Testis (tissue), 2 donors: ENCODE measurements at regions not wholly inside any gene's neighbourhood (a gene's known extent, or its start where the extent isn't known, plus 50 kb on each side); places are given as distances from the start of the nearest gene placed in this dataset.
"Not testable (repeated sequence)": the region's sequence is repeated elsewhere in the genome, so short reads cannot be mapped to it uniquely, and the experiment has no call there.

Experiments used
- DNase-seq: peaks from one replicate; pipeline ENCODE4 v3.0.0-alpha.2; 2019
- H3K27ac ChIP-seq, 2 donors: fragments of 200-600 bp; sonication (generic); one replicate each; pipeline ENCODE4 v1.5.1; 2019
- H3K27me3 ChIP-seq: fragments of 200-600 bp; sonication (generic); one replicate; pipeline ENCODE4 v1.5.1; 2019
- H3K36me3 ChIP-seq: fragments of 200-600 bp; sonication (generic); one replicate; pipeline ENCODE4 v1.5.1; 2017; ENCODE audit warnings: low read depth; ENCODE audit errors: missing control alignments
- H3K4me1 ChIP-seq: fragments of 200-600 bp; sonication (generic); one replicate; pipeline ENCODE4 v1.5.1; 2019
- H3K4me3 ChIP-seq, 2 donors: fragments of 200-600 bp; sonication (generic); one replicate each; pipeline ENCODE4 v1.5.1; 2017 to 2019
- H3K9me3 ChIP-seq: fragments of 200-600 bp; sonication (generic); one replicate; pipeline ENCODE4 v1.5.1; 2017
- POLR2A ChIP-seq: fragments of 450-650 bp; IDR thresholded peaks from one replicate; pipeline ENCODE4 v1.6.1; 2017; ENCODE audit warnings: antibody characterized with exemption, mild to moderate bottlenecking, moderate library complexity
- WGBS, 2 donors: methylation state at CpG; one replicate each; pipeline ENCODE4 v1.1.5; 2018; 5-methylcytosine and 5-hydroxymethylcytosine counted together
- intact Hi-C: fragments of 100-400 bp; cut with DNase I; formaldehyde crosslinking; loops from one replicate; pipeline ENCODE4 v1.15.1; 2023; ENCODE audit warnings: low total_unique reads
- TF ChIP-seq, protein P1 (sequence below), 3 experiments: fragments of 450-650 bp in 2 of 3; fragments of 200-600 bp in 1 of 3; sonication (generic) in 1 of 3; IDR thresholded peaks; one replicate each; pipeline ENCODE4 v1.5.1; 2016 to 2019; ENCODE audit warnings: antibody characterized with exemption in 3 of 3, mild to moderate bottlenecking in 2 of 3, moderate library complexity in 1 of 3

DNA sequence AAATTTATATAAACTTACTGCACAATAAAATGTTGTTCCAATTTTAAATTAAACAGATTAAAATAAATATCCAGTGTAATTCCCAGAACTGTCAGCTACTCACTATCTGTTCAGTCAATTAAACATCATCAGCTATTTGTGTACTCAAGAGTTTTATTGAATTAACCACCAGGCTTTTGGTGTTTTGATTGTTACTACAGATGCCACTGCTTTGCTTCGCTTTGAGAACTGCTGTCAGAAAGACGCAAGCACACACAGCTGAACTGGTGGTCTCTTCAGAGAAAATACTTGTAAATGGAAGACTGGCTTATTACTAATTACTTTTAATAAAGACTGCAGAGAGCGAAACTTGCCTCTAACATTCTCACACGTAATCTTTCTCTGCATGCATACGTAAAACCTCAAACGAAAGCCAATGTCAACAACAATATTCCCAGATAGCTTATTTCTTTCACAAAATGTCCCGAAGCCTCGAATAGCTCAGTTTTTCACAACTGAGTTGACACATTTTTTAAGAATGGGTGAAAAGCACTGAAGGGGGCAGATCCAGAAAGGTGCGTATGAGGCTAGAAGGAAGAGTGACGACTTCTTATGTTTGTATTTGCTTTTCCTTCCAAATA lies 259.6 kb upstream of the RPS23 start:
- Histone ChIP-seq H3K36me3 (no peaks in the 10 kb centered on the region), H3K4me3 (no peak overlapping the region), H3K9me3 (no peaks in the 10 kb centered on the region), H3K27me3 (no peaks in the 10 kb centered on the region), H3K27ac (no peak overlapping the region), H3K4me1 (no peaks in the 10 kb centered on the region)
- DNase-seq: no peak
- WGBS, 2 donors: 68 to 70% methylated on average over 10 of the region's 10 CpGs
- TF ChIP-seq POLR2A: no peak
- TF ChIP-seq, protein P1, sequence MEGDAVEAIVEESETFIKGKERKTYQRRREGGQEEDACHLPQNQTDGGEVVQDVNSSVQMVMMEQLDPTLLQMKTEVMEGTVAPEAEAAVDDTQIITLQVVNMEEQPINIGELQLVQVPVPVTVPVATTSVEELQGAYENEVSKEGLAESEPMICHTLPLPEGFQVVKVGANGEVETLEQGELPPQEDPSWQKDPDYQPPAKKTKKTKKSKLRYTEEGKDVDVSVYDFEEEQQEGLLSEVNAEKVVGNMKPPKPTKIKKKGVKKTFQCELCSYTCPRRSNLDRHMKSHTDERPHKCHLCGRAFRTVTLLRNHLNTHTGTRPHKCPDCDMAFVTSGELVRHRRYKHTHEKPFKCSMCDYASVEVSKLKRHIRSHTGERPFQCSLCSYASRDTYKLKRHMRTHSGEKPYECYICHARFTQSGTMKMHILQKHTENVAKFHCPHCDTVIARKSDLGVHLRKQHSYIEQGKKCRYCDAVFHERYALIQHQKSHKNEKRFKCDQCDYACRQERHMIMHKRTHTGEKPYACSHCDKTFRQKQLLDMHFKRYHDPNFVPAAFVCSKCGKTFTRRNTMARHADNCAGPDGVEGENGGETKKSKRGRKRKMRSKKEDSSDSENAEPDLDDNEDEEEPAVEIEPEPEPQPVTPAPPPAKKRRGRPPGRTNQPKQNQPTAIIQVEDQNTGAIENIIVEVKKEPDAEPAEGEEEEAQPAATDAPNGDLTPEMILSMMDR (IDR thresholded peaks at IDR 0.05): no peak
- intact Hi-C loops: no loop called here

DNA sequence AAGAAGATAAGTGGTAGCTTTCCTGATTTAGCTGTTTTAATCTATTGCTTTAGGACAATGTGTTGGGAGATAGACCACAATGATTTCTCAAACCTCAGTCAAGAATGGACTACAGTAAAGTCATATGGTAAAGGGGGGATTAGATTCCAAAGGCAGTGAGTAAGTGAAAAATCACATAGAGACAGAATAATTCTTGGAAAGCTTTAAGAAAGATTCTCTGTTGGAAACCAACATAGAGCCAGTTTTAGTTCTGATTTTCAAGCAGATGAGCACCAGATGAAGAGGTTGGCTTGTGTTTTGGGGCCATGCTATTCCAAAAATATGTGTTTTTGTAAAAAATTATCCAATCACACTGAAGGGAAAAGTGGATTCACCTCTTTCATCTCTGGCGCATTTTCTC lies 256.8 kb upstream of the RPS23 start:
- intact Hi-C loops: no loop called here
- no peaks in the 10 kb centered on the region for H3K27me3 ChIP-seq
- no peaks in the 10 kb centered on the region for H3K36me3 ChIP-seq
- TF ChIP-seq, protein P1 (IDR thresholded peaks at IDR 0.05): no peak
- no peak for TF ChIP-seq POLR2A
- DNase-seq: no peak
- H3K27ac ChIP-seq: no peak overlapping the region
- no peak overlapping the region for H3K4me3 ChIP-seq
- H3K9me3 ChIP-seq: no peaks in the 10 kb centered on the region
- 82 to 86% methylated on average over 1 of the region's 1 CpG for WGBS, 2 donors
- no peaks in the 10 kb centered on the region for H3K4me1 ChIP-seq

DNA sequence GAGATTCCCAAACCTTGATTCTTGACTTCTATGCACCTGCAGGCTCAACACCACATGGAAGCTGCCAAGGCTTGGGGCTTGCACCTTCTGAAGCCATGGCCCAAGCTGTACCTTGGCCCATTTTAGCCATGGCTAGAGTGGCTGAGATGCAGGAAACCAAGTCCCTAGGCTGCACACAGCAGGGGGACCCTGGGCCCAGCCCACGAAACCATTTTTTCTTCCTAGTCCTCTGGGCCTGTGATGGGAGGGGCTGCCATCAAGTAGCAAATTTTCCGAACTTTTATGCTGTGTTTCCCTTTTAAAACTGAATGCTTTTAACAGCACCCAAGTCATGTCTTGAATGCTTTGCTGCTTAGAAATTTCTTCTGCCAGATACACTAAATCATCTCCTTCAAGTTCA lies 253.9 kb upstream of the RPS23 start:
- H3K9me3 ChIP-seq, H3K4me3 ChIP-seq, intact Hi-C loops, H3K27ac ChIP-seq, DNase-seq, H3K4me1 ChIP-seq, H3K36me3 ChIP-seq, H3K27me3 ChIP-seq: not testable (repeated sequence)
- 88 to 93% methylated on average over 2 of the region's 2 CpGs for WGBS, 2 donors

DNA sequence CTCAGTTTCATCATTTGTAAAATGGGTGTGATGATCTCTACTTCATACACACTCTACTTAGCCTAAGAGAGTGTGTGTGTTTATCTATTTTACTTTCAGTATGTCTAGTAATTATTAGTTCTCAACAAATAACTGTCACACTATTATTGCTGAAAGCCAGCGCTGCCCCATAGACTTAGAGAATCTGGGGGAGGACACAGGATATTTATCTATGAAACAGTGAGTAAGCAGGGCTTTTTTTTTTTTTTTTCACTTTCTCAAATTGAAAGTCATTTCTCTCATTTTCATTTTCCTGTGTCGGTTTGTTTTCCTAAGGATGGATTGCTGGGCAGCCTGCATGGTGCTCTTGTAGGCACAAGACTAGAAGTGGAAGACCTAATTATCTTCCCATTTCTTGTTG lies 248.4 kb upstream of the RPS23 start:
- no peaks in the 10 kb centered on the region for H3K36me3 ChIP-seq
- H3K27ac ChIP-seq: no peak overlapping the region
- H3K4me3 ChIP-seq: no peak overlapping the region
- 82 to 89% methylated on average over 2 of the region's 2 CpGs for WGBS, 2 donors
- intact Hi-C loops: no loop called here
- no peak for DNase-seq
- H3K9me3 ChIP-seq: no peaks in the 10 kb centered on the region
- no peaks in the 10 kb centered on the region for H3K4me1 ChIP-seq
- TF ChIP-seq, protein P1 (IDR thresholded peaks at IDR 0.05): no peak
- no peak for TF ChIP-seq POLR2A
- H3K27me3 ChIP-seq: no peaks in the 10 kb centered on the region

DNA sequence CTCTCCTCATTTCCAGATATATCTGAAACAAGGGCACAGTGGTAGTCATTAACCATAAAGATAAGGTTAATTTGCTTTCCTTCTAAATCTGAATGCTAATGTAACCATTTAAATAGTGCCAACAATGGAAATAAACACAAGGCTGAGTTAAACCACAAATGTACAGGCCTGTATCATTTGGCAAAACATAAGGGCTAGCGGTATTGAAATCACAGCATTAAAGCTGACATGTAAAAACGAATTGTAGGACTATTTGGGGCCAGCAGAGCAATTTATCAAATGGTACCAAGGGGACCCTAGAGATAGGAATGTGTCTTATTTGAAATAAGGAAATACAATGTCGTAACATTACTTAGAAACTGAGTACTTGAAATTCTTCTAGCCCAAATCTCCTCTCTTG lies 247.5 kb upstream of the RPS23 start:
- DNase-seq: no peak
- H3K4me3 ChIP-seq: no peak overlapping the region
- H3K27ac ChIP-seq: no peak overlapping the region
- TF ChIP-seq, protein P1 (IDR thresholded peaks at IDR 0.05): no peak
- no peak for TF ChIP-seq POLR2A
- intact Hi-C loops: no loop called here
- no peaks in the 10 kb centered on the region for H3K4me1 ChIP-seq
- no peaks in the 10 kb centered on the region for H3K27me3 ChIP-seq
- 84 to 88% methylated on average over 3 of the region's 3 CpGs for WGBS, 2 donors
- H3K36me3 ChIP-seq: no peaks in the 10 kb centered on the region
- no peaks in the 10 kb centered on the region for H3K9me3 ChIP-seq
